Coronary artery (tissue), 2 donors: ENCODE measurements at regions not wholly inside any gene's neighbourhood (a gene's known extent, or its start where the extent isn't known, plus 50 kb on each side); places are given as distances from the start of the nearest gene placed in this dataset.
A peak's percentile ranks its signal among the peaks of the same experiment; 100 is the strongest.

Experiments used
- DNase-seq: peaks from one replicate; pipeline ENCODE4 v3.0.0-alpha.2; 2017; ENCODE audit warnings: low spot score
- H3K27ac ChIP-seq, 2 donors: fragments of 200-600 bp; sonication (generic); one replicate each; pipeline ENCODE4 v1.5.1; 2016 to 2019
- H3K4me3 ChIP-seq: fragments of 200-600 bp; sonication (generic); 2 replicates; pipeline ENCODE4 v1.5.1; 2016; ENCODE audit warnings: mild to moderate bottlenecking, moderate library complexity
- TF ChIP-seq, protein P1 (sequence below): fragments of 200-600 bp; sonication (generic); IDR thresholded peaks from one replicate; pipeline ENCODE4 v1.5.1; 2019; ENCODE audit warnings: antibody characterized with exemption

- H3K4me3 ChIP-seq: no peak overlapping the region
- DNase-seq: no peak
- H3K27ac ChIP-seq: no peak overlapping the region
- TF ChIP-seq, protein P1, sequence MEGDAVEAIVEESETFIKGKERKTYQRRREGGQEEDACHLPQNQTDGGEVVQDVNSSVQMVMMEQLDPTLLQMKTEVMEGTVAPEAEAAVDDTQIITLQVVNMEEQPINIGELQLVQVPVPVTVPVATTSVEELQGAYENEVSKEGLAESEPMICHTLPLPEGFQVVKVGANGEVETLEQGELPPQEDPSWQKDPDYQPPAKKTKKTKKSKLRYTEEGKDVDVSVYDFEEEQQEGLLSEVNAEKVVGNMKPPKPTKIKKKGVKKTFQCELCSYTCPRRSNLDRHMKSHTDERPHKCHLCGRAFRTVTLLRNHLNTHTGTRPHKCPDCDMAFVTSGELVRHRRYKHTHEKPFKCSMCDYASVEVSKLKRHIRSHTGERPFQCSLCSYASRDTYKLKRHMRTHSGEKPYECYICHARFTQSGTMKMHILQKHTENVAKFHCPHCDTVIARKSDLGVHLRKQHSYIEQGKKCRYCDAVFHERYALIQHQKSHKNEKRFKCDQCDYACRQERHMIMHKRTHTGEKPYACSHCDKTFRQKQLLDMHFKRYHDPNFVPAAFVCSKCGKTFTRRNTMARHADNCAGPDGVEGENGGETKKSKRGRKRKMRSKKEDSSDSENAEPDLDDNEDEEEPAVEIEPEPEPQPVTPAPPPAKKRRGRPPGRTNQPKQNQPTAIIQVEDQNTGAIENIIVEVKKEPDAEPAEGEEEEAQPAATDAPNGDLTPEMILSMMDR: no peak
Measured at GRCh38 chr10:10510179-10510578, 507.5 kb upstream of the CELF2 start.

- TF ChIP-seq, protein P1: no peak
- DNase-seq: no peak
- H3K27ac ChIP-seq: no peak overlapping the region
- H3K4me3 ChIP-seq: no peak overlapping the region
Measured at GRCh38 chr10:10513067-10513466, 504.6 kb upstream of the CELF2 start.

DNA sequence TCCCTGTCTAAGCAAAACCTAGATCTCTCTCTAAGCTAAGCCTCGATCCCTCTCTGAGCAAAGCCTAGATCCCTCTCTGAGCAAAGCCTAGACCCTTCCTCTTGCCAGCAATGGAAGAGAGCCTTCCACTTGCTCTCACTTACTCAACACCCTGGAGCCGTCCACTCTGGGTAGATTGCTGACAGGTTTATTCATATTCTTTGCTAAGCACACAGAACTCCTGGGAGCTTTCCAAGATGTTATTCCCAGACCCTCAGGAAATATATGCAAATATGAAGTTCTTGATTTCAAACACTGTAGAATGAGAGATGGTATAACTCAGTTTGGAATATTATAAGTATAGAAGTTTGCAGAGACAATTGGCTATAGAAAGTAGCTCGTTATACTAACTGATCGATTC is 503.8 kb upstream of the CELF2 start:
- TF ChIP-seq, protein P1: no peak
- no peak for DNase-seq
- Histone ChIP-seq H3K4me3 (no peak overlapping the region), H3K27ac (no peak overlapping the region)

GRCh38 chr10:10514797-10515196 is 502.9 kb upstream of the CELF2 start:
- TF ChIP-seq, protein P1: no peak
- DNase-seq: no peak
- Histone ChIP-seq H3K4me3 (no peak overlapping the region), H3K27ac (no peak overlapping the region)

DNA sequence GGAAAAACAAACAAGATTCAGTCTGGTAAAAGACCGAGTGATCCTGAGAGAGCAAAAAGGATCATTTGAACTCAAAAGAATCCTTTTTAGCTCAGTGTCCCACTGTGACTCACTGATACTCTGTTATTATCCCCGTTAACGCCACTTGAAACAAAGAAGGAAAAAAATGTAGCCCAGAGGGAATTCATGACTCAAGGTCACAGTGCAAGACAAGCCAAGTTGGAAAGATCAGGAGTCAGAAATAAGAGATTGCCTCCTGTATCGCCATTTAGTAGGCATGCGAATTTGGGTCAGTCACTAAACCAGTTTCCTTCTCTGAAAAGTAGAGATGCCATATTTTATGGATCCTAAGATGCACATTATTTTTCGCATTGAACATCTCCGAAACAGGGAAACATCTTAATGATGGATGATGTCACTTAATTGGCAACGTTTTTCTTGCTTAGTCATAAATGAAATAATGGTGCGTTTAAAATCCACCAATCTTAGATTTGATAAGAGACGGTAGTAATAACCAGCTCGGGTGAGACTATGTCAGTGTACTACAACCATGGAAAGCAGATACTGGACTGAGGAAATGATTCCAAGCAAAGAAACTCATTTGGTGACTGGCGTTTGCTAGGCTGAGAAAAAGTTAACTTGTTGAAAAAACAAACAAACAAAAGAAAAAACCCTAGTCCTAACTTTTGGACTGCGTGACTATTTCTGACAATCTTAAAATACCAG is 502.0 kb upstream of the CELF2 start:
- TF ChIP-seq, protein P1: no peak
- no peak overlapping the region for H3K27ac ChIP-seq
- no peak for DNase-seq
- peak overlapping the region; percentile 26 for H3K4me3 ChIP-seq

DNA sequence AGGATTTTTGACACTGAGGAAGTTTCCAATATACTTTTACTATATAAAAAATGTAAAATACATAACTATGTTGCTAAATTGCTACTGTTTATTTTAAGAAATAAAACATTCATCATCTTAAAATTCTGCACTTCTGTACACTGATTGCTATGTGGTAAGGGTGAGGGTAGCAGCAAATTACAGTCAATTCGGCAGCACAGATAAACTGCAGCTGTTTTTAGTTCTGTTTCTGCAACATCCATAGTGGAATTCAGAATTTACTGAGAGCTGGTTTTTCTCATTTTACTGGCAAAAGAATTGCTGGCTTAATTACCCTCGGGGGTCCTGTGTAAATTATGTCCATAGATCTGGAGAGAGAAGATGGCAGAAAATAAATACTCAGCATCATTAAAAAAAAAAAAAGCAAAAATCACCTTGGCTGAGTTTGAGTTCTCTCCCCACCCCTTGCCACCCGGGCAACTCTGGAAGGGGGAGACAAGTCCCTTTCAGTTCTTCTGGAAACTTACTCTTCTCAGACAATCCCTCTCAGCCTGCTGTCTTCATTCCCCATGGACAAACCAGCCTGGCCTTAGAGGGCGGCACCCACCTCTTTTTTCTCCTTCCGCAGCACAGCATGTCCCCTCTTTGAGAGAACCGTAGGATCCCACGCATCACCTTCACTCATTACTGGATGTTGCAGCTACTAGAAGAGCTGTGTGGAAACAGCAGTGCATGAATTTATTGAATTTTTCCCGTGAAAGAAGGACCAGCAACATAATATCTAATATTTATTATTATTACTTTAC is 501.1 kb upstream of the CELF2 start:
- H3K27ac ChIP-seq: no peak overlapping the region
- TF ChIP-seq, protein P1: no peak
- DNase-seq: no peak

DNA sequence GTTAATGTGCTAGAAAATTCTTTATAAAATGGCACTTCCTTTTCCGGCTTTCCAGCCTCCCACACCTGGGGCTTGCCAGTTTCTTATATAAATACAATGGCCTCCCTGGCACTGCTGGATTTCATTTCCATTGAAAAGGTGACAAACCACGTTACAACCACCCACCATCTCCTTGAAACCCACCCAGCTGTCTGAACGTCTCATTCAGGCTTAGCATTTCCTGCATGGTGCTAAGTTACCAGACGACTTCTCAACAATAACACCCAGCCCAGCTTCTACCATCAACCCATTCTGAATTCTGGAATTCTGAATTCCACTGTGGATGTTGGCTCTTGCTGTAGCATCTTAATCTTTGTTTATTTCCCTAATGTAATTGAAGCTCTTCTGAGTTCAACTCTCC is 499.8 kb upstream of the CELF2 start:
- no peak for DNase-seq
- Histone ChIP-seq H3K4me3 (no peak overlapping the region), H3K27ac (no peak overlapping the region)
- TF ChIP-seq, protein P1: no peak

More for the DNA sequence above, 501.1 kb upstream of the CELF2 start:
- no peak overlapping the region for H3K4me3 ChIP-seq
